Glutamatergic neuron (in vitro differentiated cells): ENCODE measurements at regions not wholly inside any gene's neighbourhood (a gene's known extent, or its start where the extent isn't known, plus 50 kb on each side); places are given as distances from the start of the nearest gene placed in this dataset.

Experiments used
- DNase-seq: peaks from one replicate; pipeline ENCODE4 v3.0.0; 2022
- H3K27ac Mint-ChIP-seq: one replicate; pipeline ENCODE4 v1.8.0; 2020; ENCODE audit warnings: mild to moderate bottlenecking, mixed read lengths, inconsistent platforms; ENCODE audit not compliant: unreplicated experiment
- H3K27me3 Mint-ChIP-seq: one replicate; pipeline ENCODE4 v1.8.0; 2020; ENCODE audit warnings: mild to moderate bottlenecking, moderate library complexity, mixed read lengths, inconsistent platforms; ENCODE audit not compliant: unreplicated experiment
- H3K36me3 Mint-ChIP-seq: one replicate; pipeline ENCODE4 v1.8.0; 2020; ENCODE audit warnings: mild to moderate bottlenecking, mixed read lengths, inconsistent platforms; ENCODE audit not compliant: unreplicated experiment
- H3K4me1 Mint-ChIP-seq: one replicate; pipeline ENCODE4 v1.8.0; 2020; ENCODE audit warnings: mild to moderate bottlenecking, low read depth, mixed read lengths, inconsistent platforms; ENCODE audit not compliant: unreplicated experiment
- H3K4me3 Mint-ChIP-seq: one replicate; pipeline ENCODE4 v1.8.0; 2020; ENCODE audit warnings: mild to moderate bottlenecking, mixed read lengths, inconsistent platforms; ENCODE audit not compliant: unreplicated experiment
- H3K9me3 Mint-ChIP-seq: one replicate; pipeline ENCODE4 v1.8.0; 2020; ENCODE audit warnings: mild to moderate bottlenecking, moderate library complexity, mixed read lengths, inconsistent platforms; ENCODE audit not compliant: unreplicated experiment
- TF ChIP-seq, protein P1 (sequence below): fragments of 200-600 bp; sonication (generic); IDR thresholded peaks from one replicate; pipeline ENCODE4 v1.5.0; 2021; ENCODE audit not compliant: partially characterized antibody, unreplicated experiment

DNA sequence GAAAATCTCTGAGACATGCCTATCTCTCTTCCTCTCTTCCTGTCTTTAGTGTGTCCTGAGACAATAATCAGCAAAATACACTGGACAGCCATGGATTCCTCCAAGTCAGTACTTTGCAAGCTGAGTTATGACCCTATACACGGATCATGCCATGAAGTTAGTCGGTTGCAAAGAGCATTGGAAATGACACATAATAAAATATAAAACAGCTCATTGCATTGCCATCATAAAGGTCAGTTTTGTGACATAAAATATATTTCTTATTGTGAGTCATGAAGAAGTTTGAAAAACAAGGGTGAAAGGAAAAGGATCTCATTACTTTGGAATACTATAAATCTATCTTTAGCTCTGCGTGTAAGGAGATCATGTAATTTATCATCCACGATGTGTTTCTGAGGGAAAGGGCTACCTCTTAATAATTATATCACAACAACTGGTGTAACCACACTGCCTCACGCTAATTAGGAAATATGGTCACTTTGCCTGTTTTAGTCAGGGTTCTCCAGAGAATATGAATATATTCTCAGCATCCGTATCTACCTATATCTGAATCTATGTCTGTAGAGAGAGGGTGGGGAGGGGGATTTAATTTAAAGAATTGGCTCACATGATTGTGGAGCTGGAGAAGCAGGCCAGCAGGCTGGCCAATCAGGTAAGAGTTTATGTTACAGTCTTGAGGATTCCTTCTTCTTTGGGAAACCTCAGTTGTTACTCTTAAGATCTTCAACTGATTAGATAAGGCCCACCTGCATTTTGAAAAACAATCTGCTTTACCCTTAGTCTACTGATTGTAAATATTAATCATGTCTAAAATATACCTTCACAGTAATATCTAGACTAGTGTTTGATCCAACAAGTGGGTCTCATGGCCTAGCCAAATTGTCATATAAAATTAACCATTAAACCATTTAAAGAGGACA lies 198.8 kb downstream of the FAT3 start:
- Mint-ChIP-seq H3K4me3 (no peak overlapping the region), H3K4me1 (no peaks in the 10 kb centered on the region), H3K27me3 (no peaks in the 10 kb centered on the region), H3K27ac (no peak overlapping the region), H3K36me3 (peaks cover 8% of the 10 kb centered on the region), H3K9me3 (peaks cover 4% of the 10 kb centered on the region)
- TF ChIP-seq, protein P1, sequence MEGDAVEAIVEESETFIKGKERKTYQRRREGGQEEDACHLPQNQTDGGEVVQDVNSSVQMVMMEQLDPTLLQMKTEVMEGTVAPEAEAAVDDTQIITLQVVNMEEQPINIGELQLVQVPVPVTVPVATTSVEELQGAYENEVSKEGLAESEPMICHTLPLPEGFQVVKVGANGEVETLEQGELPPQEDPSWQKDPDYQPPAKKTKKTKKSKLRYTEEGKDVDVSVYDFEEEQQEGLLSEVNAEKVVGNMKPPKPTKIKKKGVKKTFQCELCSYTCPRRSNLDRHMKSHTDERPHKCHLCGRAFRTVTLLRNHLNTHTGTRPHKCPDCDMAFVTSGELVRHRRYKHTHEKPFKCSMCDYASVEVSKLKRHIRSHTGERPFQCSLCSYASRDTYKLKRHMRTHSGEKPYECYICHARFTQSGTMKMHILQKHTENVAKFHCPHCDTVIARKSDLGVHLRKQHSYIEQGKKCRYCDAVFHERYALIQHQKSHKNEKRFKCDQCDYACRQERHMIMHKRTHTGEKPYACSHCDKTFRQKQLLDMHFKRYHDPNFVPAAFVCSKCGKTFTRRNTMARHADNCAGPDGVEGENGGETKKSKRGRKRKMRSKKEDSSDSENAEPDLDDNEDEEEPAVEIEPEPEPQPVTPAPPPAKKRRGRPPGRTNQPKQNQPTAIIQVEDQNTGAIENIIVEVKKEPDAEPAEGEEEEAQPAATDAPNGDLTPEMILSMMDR = no peak
- no peak for DNase-seq

DNA sequence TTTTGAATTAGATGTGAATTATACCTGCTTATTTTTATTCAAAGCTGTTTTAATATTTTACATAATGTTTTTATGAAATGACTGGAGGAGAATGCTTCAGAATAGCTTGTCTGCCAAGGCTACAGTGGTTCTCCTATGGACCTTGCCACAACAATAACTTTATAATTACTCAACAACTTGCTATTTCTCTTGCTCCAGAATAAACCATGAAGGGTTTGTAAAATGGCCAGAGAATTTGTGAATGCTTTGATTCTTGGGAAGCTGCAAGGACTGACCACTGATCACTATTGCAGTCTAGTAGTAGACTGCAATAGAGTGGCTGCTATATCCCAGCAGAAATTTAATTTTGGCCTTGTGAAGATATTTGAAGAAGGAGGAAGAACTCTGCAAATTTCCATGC lies 199.7 kb downstream of the FAT3 start:
- peaks cover 17% of the 10 kb centered on the region for H3K36me3 Mint-ChIP-seq
- H3K27me3 Mint-ChIP-seq = no peaks in the 10 kb centered on the region
- no peak overlapping the region for H3K27ac Mint-ChIP-seq
- H3K9me3 Mint-ChIP-seq = peaks cover 8% of the 10 kb centered on the region
- TF ChIP-seq, protein P1 = no peak
- H3K4me3 Mint-ChIP-seq = no peak overlapping the region
- DNase-seq = no peak
- H3K4me1 Mint-ChIP-seq = no peaks in the 10 kb centered on the region

DNA sequence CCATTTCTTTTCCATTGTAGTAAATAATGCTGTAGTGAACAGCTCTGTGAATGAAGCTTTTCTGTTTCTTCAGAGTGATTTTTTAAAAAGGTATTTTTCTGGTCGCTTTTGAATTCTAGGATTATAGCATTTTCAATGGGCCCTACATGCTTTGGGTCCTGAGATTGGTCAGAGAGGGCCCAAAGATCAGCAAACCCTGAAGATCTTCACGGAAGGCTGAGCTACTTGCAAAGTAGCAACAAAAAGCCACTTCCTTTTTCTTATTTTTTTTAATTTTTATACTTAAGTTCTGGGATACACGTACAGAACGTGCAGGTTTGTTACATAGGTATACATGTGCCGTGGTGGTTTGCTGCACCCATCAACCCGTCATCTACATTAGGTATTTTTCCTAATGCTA lies 200.5 kb downstream of the FAT3 start:
- TF ChIP-seq, protein P1 = no peak
- peaks cover 23% of the 10 kb centered on the region for H3K36me3 Mint-ChIP-seq
- no peak for DNase-seq
- H3K4me1 Mint-ChIP-seq = no peaks in the 10 kb centered on the region
- no peak overlapping the region for H3K27ac Mint-ChIP-seq
- H3K9me3 Mint-ChIP-seq = peaks cover 8% of the 10 kb centered on the region
- H3K4me3 Mint-ChIP-seq = no peak overlapping the region
- H3K27me3 Mint-ChIP-seq = no peaks in the 10 kb centered on the region

DNA sequence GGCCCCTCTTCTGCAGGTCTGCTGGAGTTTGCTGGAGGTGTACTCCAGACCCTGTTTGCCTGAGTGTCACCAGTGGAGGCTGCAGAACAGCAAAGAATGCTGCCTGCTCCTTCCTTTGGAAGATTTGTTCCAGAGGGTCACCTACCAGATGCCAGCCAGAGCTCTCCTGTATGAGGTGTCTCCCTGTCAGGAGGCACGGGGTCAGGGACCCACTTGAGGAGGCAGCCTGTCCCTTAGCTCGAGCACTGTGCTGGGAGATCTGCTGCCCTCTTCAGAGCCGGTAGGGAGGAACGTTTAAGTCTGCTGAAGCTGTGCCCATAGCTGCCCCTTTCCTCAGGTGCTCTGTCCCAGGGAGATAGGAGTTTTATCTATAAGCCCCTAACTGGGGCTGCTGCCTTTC lies 207.9 kb downstream of the FAT3 start:
- Mint-ChIP-seq H3K27ac (no peak overlapping the region), H3K4me3 (no peak overlapping the region), H3K36me3 (peaks cover 19% of the 10 kb centered on the region), H3K27me3 (peaks cover 2% of the 10 kb centered on the region), H3K4me1 (no peaks in the 10 kb centered on the region), H3K9me3 (peaks cover 6% of the 10 kb centered on the region)
- no peak for DNase-seq
- TF ChIP-seq, protein P1 = no peak

DNA sequence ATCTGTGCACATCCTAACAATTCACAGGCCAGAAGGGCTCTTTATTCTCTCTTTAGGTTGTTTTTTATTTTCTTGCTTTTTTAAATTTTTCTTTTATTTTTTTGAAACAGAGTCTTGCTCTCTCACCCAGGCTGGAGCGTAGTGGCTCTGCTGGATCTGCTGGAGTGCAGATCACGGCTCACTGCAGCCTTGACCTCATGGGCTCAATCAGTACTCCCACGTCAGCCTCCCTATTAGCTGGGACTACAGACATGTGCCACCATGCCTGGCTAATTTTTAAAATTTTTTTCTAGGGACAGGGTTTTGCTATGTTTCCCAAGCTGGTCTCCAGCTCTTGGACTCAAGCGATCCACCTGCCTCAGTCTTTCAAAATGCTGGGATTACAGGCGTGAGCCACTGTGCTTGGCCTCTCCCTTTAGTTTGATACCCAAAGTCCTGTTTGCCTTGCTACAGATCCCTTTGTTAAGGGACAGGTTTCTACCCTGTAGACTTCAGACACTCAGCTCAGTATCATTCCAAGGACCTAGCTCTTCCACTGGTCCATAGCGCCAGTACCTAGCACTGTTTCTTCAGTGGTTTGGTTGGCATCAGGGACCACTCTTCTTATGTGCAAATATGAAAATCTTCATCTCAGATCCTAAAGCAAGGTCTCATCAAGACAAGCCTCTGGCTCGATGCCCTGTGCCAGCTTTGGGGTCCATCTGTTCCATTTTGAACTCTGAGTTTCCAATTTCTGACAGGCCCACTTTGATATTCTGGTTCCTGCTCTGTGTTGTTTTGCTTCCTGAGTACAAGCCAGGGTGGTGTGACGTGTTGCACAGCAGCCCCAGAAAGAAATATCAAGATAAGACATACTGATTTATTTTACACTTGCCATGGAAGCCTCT lies 211.7 kb downstream of the FAT3 start:
- no peak overlapping the region for H3K4me3 Mint-ChIP-seq
- H3K4me1 Mint-ChIP-seq = peaks cover 2% of the 10 kb centered on the region
- H3K9me3 Mint-ChIP-seq = peaks cover 2% of the 10 kb centered on the region
- no peak overlapping the region for H3K27ac Mint-ChIP-seq
- peaks cover 2% of the 10 kb centered on the region for H3K27me3 Mint-ChIP-seq
- TF ChIP-seq, protein P1 = no peak
- no peak for DNase-seq
- H3K36me3 Mint-ChIP-seq = no peaks in the 10 kb centered on the region
